Activated CD4-positive, alpha-beta T cell treated with anti-CD3 and anti-CD28 coated beads, Interleukin-10, Interleukin-2, amounts not matched to agents 100 ng/mL and 50 ng/mL, durations not matched to agents 16 hours and 8 hours (primary cell): ENCODE measurements at regions not wholly inside any gene's neighbourhood (a gene's known extent, or its start where the extent isn't known, plus 50 kb on each side); places are given as distances from the start of the nearest gene placed in this dataset.
"Not testable (repeated sequence)": the region's sequence is repeated elsewhere in the genome, so short reads cannot be mapped to it uniquely, and the experiment has no call there.

Experiments
- DNase-seq: peaks from one replicate; pipeline ENCODE4 v3.0.0-alpha.2; 2020

DNA sequence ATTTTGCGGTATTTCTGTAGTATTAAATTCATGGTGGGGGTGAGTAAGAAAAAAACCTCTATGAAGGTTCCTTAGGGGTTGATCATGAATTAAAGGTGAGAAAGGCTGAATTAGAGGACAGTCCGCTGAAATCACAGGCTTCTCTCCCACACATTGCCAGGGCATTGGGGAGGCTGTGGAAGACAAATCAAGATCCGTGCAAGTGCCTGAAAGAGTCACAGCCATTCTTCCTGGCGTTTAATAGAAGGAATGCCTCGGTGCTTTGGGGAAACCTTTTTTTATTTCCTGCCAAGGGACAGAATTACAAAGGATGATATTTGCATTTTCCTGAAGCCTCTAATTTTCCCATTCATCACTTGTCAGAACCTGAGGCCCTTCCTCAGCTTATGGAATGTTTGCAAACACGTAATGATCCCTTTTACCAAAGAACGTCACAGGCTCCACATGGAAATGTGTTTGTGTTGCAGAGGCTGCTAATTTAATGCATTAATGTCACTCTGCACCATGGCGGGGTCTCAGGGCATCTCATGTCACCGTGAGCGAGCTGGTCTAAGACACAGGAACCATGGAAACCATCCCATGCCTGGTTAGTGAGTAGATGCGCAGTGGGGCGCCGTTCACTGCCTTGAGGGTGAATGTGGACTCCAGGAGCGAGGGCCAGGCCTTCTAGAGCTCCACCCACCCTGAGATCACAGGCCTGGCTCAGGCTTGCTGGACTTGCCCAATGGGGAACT lies 185.9 kb upstream of the SULF2 start:
- DNase-seq, result no peak

DNA sequence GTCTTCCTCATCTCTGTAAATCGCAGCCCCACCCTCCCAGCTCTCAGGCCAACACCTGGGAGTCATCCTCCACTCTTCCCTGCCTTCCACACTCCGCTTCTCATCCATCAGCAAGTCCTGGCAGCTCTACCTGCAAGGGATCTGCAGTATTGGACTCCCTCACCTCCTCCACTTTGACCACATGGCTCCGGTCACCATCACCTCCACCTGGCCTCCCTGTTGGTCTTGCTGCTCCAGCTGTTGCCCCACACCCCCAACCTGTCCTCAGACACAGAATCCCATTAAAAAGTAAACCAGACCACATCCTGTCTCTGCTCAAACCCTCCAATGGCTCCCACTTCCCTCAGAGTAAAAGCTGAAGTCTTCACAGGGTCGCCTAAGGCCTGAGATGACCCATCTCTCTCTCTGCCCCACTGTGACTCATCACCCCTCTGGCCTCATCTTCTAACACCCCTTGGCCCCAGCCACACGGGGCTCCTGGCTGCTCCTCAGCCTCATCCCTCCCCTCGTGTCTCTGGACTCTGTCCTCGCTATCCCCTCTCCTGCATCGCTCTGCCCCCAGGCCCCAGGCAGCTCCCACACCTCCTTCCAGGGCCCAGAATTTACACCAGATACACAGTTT lies 185.1 kb upstream of the SULF2 start:
- no peak for DNase-seq

DNA sequence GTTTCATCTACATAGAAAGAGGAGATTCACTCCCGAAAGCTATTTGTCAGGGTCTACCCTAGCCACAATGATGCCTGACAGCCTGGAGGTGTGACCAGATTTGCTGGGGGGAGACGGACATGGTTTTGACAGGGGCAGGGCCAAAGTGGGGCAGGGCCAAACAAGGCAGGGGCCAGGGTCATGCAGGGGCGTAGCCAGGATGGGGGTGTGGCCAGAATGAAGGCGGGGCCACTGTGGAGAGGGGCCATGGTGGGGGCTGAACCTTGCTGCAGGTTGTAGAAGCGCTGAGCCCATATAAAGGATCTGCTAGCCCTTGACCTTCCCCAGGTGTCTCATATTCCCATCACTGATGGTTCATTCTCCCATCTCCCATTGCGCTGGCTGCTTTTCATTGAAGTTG lies 184.1 kb upstream of the SULF2 start:
- no peak for DNase-seq

DNA sequence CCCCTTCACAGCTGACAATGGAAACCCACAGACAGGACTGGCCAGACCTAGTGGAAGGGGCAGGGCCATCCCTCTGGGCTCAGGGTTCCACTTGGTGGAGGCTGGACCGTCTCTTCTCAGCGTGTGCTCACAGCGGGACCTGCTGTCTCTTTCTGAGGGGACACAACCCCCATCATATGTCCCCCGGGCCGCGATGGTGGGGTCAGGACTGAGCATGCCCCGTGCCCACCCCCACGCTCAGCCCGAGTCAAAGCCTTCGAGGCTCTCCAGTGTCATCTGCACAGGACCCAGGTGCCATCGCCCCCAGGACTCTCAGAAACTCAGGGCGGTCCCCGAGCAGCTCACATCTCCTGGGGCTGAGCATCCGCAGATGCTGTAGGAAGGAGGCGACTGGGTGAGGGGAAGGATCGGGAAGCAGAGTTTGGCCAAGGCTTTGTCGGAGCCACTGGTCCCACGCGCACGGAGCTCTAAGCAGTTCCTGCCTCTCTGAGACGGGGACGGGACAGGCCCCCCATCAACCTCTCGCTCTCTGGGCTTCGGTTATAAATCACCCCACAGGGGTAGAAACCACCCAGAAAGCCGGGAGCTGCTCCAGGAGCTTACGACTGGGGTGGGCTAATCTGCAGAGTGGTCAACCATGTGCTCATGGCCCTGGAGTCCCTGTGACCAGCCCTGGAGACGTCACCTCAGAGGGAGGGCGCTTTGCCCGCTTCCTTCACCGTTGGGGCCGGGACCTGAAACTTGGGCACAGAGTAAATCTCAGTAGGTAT lies 183.4 kb upstream of the SULF2 start:
- DNase-seq, result no peak

DNA sequence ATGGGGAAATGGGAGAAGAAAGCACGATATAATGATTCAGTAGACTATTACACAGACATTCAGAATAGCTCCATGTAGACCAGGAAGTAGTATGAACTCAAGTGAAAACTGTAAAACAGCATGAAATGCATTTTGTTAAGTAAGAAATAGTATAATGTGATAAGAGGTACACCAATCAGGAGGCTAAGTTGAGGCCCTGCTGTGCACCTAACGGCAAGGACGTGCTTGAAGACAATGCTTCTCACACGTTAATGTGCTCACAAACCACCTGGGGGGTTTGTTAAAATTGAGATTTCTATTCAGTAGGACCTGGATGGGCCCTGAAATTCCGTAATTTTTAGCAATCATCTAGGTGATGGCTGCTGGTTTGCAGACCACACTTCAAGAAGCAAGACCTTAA lies 178.9 kb upstream of the SULF2 start:
- no peak for DNase-seq

DNA sequence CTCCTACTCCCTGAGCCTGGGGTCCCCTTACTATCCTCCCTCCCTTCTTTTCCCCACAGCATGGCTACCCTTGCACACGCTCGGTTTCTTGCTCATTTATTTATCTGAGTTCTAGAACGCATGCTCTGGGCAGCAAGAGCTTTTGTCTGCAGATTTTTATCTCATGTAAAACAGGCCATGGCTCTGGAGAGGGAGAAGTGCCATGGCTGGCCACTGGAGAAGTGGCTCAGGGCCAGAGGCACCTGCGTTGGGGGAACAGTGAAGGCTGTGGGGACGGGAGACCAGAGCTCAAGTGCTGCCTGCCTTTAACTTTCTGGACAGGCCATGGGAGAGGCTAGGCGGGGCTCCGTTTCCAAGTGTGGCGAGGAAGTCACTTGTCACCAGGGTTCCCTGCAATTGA lies 177.7 kb upstream of the SULF2 start:
- DNase-seq, result no peak

DNA sequence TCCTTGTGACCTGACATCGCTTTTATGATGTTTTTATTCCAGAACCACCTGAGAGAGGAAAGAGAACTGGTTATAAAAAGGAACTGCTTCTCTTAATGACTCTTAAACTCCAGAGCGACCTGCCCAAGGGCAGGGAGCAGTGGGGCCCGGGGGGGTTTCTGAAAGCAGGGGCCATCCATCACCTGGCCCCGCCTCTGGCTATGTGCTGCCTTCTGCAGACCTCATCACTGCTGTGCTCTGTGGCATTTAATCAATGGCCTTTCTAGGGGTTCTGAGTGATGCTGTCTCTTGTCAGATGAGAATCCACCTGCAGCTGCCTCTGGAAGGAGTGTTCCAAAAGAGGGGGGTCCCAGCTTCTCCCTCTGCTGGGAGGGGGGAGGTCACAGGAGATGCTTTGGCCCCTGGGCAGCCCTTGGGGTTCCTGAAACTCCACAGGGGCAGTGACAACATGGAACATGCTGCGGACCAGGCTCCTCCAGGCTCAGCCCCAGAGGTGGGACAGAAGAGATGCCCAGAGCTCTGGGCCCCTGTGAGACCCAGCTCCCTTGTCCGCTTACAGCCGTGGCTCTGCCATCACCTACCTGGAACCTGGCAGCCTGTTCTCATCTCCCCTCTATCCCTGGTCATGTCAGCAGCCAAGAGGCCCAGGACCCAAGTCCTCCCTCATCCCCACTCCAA lies 177.1 kb upstream of the SULF2 start:
- no peak for DNase-seq

DNA sequence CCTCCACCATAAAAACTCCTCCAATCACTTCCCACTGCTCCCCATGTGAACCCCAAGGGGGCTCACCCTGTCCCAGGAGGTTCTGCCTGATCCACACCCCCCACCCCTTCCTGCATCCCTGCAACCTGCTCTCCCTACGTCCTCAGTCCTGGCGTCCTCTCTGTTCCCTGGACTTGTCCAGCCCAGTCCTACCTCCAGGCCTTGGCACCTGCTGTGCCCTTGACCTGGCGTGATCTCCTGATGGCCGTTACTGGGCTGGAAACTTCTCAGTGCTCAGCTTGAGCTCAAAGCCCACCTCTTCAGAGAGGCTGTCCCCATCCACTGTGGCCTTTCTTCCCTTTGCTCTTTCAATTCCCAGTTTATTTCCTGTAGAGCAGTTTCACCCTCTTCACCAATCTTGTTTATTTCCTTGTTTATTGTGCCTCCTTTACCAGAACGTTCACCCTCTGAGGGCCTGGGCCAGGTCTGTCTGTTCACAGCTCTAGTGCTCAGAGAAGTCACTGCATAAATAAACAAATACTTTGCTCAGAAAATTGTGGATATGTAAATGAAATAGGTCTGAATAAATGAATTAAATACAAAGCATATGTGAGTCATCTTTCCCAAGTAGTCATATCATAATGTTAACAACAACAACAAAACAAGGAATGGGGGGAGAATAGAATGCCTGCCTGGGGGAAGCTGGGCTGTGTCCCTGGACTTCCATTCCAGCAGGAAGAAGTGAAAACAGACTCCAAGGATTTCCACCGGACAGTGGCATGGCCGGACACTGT lies 175.7 kb upstream of the SULF2 start:
- no peak for DNase-seq

DNA sequence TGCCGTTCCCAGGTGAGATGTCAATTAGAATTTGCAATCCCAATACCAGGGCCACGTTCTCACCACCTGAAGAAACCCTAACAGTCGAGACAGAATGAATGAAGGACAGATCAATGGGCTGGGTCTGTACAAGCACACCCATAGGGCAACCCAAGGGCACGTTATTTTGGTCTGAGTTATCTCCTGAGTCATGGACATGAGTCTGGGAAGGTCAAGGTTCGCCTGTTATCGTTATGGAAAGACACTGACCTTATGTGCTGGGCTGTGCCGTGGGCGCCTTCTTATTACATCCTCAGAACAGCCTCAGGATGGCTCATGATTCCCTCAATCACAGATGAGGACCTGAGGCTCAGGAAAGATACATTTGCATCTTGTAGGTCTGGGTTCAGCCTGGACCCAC lies 175.0 kb upstream of the SULF2 start:
- DNase-seq, result no peak

DNA sequence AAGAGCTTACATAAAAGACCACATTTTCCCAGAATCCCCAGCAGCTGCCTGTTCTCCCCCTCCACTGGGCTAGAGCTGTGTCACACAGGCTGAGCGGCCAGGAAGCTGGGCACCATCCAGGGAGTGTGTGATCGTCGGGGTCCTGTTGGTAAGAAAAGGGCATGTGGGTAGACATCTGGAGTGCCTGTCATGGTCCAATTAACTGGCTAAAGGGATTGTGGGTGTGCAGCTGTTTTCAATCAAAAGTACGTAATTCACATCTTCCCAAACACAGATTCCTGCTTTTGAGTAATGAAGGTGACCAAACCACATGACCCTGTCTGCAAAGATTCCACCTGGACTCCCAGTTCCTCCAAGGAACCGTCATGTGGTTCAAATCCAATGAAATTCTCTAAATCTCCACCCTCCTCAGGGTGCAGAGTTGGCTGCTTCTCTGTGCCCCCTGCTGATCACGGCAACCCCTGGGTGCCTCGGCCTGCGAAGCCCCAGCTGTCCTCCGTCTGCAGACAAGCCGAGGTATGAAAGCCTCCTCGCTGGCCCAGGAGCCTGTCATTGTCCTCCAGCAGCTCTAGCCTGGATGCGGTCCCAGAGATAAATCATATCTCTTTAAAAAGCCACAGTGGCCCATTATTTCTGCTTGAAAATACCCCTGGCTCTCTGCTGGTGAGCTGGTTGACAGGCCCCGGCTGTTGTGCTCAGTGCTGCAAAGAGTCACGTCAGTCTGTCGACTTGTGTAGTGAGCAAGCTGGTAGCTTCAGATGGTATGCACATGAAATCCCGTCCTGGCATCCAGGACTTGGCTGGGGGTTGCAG lies 172.9 kb upstream of the SULF2 start:
- not testable (repeated sequence) for DNase-seq

DNA sequence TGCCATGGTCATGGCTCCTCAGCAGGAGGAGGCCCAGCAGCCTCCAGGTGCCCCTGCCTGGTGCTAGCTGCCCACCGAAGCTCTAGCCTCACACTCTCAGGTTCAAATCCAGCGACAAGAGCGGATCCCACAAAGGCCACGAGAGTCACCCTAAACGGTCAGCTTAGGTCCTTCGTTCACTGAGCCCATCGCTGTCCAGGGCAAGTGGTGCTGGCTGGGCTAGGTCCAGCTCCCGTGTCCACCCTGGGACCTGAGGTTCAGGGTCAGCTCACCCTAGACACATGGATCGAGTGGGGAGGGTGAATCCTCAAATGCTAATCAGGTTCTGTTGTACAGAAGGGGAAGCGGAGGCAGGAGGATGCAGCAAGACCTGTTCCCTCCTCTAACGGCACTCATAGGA lies 171.9 kb upstream of the SULF2 start:
- no peak for DNase-seq

DNA sequence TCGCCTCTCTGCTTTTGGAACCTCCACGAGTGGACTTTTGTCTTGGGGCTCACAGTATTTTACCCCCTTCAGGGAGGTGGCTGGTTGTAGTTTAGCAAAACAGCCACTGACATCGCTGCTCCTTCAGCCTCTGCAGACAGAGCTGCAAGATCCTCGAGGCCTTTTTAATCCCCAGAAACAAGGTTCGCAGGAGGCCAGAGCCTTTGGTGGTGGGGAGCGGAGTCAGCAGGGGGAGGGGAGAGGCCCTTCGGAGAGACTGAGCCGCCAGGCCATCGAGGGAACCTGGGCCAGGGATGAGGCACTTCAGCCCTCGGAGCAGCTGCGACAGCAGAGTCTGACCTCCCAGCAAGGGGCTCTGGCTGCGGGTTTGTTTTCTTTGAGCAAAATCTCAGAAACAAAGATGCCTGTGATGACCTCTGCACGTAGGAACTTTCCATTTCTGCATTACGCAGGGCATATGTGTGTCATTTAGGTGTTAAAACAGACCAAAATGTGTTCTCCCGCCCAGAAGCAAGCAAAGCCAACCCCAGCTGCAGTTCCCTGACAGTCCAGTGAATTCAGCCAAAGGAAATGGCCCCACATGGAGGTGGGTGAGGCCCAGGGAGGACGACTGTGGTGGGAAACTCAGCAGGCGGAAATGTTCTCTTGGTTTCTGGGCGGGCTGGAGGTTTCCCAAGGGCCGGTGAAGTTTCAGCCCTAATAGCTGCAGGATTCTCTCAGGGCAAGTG lies 171.2 kb upstream of the SULF2 start:
- no peak for DNase-seq

DNA sequence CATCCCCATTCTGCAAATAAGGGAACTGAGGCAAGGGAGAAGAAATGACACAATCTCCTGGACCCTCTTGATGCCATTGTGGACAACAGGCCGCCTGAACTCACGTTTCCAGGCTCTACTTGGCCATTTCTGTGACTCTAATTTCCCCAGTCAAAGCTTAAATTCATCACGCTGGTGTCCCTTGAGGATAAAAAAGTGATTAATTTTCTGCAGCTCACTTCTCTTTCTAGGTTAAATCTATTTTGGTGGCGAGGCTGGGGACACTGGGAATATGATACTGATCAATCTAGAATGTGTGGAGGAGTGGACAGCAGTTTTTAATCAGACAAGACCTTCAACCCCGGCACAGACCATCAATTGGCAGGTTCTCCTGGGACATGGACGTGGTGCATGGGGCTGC lies 168.2 kb upstream of the SULF2 start:
- DNase-seq, result no peak

DNA sequence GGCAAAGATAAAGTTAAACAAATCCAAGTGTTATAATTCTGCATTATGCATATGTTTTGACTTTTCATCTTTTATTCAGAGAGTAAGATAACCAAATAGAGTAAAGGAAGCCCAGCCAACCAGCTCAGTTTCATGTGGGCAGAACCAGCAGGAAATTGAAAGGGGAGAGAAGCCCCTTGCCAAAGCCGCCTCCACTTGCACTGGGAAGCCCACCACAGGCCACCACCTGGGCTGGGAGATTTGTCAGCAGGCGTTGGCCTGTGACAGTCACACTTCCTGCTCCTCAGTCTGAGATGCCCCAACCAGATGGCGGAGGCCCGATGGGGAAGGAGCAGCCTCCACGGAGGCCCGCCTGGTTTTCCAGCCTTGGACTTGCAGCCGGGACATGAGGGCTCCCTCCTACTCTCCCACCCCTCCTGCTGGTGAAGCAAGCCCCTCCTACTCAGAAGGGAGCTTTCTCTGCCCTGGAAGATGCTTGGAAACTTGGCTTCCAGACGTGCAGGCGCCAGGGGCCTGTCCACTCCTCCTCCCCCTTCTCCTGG lies 166.8 kb upstream of the SULF2 start:
- DNase-seq, result no peak

DNA sequence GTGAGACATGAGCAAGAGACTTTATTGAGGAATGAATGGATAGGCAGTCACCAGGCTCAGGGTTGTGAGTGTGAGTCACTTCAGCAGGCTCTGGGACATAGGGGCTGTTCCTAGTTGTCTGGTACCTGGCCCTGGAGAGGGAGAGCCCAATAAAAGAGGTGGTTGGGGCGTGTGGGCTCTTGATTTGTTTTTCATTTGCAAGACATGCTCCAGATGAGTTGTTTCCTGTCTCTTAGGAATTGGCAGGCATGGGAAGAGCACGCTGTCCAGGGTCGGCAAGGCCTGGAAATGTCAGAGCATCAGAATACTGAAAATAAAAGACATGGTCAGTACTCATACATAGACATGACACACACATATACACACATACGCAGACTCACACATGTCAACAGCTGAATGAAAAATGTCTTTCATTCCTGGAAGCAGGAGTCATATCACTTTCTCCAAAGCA lies 166.3 kb upstream of the SULF2 start:
- no peak for DNase-seq

DNA sequence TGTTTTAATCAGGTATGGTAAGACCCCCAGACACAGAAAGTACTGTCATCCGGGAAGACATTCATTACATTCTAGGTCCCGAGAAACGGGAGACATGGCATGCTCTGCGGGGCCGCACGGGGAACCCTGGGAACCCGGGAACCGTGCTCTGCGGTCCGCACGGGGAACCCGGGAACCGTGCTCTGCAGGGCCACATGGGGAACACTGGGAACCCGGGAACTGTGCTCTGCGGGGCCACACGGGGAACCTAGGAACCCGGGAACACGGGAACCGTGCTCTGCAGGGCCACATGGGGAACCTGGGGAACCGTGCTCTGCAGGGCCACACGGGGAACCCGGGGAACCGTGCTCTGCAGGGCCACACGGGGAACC lies 165.6 kb upstream of the SULF2 start:
- DNase-seq, result no peak

DNA sequence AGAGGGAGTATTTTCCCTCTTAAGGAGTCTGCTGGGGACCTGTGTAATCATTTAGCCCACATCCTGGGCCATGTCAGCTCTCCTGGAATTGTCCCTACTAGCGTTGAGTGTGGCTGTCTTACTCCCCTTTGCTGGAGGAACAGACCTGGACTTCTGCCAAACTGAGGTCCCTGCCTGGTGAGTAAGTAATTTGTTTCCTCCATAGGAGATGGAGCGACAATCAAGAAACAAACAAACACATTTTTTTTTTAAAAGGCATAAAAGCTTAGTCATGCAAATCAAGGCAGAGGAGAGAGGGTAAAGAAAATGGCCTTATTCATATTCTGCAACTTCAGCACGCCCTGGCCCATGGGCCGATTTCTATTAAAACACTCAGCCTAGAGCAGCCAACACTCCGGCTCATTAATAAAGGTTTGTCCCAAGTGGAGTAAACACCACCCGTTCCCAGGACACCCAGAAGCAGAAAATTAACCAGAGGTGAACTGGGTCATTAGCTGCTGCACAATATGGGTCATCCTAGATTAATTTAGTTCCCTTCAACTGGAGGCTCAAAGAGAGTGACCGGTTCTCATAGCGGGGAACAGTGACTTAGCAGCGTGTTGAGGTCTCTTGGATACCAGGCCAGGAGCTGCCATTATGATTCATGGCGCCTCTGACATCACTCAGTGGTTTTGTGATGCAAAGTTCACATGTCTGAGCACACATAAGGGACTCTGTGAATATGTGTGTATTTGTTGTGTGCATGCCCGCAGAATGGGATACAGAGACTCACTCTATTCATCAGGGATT lies 165.0 kb upstream of the SULF2 start:
- no peak for DNase-seq

DNA sequence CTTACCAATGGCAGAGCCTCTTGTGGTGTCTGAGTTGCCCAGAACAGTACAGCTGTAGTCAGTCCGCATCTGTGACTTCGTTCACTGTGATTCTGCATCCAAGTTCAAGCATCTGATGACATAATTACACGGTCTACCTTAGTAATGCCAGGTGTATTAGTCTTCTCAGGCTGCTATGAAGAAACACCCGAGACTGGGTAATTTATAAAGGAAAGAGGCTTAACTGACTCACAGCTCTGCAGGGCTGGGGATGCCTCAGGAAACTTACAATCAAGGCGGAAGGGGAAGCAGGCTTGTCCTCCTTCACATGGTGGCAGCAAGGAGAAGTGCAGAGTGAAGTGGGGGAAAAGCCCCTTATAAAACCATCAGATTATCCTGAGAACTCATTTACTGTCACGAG lies 163.9 kb upstream of the SULF2 start:
- no peak for DNase-seq

DNA sequence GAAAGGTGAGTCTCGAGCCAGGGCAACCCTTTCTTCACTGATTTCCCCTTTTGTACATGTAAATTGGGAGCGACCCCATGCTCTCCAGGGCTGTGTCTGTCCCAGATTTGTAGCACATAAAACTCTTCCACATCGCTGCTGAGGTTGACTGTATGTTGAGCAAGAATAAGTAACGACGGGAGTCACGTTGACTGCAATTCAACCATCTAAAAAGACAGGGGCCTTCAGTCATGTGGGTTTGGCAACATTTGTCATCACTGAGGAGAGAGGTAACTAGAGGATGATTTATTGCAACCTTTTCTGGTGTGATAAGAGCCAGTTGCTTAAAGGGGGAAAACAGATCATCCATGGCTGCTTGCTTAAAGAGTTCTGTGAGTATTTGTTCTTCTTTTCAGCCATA lies 159.4 kb upstream of the SULF2 start:
- no peak for DNase-seq

DNA sequence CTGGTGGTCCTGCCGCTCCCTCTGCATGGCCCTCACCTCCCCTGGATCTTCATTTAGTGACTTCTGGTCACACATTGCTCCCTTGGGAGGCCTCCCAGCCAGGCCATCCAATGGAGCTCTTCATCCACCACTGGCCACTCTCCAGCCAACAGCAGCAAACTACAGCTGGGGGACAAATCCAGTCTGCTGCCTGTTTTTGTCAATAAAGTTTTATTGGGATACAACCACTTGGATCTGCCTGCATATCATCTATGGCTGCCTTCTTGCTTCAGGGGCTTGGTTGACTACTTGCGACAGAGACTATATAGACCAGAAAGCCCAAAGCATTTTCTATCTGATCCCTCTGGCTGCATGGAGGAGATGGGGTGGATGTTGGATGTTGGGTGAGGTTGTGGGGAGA lies 156.6 kb upstream of the SULF2 start:
- no peak for DNase-seq
